T-helper 22 cell (primary cell): ENCODE measurements at regions not wholly inside any gene's neighbourhood (a gene's known extent, or its start where the extent isn't known, plus 50 kb on each side); places are given as distances from the start of the nearest gene placed in this dataset.
"Not testable (repeated sequence)": the region's sequence is repeated elsewhere in the genome, so short reads cannot be mapped to it uniquely, and the experiment has no call there.

Source experiments
- DNase-seq: peaks from one replicate; pipeline ENCODE4 v3.0.0-alpha.2; 2020; ENCODE audit warnings: low read depth

DNA sequence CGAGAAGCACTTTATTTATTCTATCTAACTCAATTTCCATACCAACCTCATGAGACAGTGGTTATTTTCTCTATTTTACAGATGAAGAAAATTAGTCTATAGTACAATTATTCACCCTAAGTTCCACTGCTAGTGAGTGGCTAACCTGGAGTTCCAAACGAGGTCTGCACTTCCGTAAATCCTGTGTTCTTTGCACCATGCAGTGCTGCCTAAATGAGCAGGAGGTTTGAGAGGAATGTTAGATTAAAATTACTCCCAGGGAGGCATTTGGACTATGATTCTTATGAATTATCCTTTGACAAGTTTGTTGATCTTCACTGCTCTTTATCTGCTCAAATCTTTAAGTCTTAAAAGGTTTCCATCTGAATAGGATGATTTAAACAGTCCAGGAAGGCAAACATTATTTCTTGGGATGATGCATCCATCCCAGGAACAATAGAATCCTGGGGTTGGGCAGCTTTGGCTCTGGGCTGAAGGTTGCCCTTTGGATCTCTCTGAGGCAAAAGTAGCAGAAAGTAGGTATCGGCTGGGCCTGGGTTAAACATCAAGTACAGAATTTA lies 400.8 kb downstream of the REEP3 start:
- DNase-seq = no peak

DNA sequence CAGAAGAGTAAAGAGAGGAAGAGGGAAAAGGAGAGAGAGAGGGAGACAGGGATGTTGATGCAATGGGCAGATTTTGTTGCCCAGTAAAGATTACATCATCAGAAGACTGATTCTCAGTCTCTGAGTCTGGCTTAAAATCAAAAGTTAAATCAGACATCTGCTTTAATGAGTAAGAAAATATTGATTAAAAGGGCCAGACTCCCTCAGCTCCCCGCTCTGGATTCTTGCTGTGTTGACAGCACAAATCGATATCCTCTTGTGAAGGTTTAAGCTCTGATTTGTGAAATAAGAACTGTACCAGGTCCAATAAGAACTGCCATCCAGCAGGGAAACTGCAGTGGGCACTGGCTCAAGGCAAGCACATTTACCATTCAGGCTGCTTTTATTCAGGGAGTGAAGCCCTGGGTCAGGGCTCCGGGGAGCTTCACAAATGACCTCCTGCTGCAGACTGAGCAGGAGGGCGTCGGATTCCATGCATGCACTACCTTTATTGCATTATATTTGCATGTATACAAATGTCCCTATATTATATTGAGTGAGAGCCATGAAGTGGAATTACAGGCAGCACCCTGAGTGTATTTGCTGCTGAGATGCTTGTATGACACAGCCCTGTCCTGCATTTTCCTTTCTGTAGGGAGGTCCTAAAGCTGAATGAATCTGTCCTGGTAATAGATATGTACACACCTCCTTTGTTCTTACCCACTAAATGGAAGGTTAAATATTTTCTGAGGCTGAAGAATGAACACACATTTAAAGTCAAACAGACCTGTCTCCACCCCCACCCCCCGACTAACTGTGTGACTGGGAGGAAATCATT lies 401.5 kb downstream of the REEP3 start:
- no peak for DNase-seq

DNA sequence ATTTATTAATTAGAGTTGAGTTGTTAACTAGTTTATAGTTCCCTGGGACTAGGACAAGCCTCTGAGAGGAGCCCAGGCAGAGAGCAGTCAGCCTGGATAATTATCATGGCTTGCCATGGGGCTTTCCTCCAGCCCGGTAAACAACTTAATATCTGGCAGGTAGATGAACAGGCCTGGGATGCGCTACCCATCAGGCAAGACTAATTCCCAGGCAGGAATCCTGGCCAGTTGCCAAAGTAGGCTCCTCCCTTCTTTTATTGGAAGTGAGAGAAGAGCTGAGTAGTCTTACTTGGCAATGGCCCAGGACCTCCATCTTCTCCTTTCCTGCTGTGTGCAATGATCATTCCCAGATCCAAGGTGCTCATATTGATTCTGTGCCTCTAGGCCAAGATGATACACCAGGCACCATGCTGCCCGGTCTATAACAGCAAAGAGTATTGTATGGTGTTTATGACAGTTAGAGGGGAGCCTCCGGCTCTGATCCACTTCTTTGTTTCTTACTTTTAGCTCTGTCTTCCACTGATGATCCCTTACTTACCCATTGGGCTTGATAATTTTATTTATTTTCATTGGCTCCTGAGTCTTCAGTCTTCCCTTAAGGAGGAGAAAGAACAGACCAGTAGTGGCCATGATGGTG lies 408.7 kb downstream of the REEP3 start:
- DNase-seq = no peak

DNA sequence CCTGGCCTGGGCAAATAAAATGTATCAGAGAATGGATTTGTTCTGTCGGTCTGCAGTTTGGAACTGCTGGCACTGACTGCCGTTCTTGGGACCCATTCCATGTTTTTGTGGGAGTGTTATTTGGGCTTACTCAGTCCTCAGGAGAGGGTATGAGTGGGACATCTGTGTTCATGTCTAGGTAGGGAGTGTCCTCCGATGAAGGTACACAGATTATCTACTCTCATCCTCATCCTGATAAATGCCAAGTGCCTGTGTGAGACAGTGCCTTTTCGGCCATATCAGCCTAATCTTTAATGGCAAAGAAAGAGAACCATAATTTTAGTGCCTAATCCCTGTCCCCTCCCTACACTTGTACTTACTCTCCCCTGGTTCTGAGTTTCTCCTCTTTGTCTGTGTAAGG lies 409.4 kb downstream of the REEP3 start:
- DNase-seq = no peak

DNA sequence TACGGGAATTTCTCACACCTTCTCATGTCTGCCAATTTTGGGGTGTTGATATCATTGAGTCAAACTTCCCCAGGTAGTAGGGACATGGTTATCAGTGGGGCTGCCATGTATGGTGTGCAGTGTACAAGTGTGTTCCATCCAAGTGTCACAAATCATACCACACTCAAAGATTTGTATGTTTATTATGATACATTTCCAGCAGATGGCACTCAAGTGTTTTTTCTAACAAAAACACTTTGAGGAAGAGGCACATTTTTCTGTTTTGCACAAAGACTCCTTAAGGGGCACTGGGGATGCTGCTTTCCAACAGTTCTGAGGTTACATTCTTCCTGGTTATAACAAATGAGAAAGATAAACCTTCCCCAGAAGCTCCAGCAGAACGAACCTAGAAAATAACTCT lies 414.5 kb downstream of the REEP3 start:
- DNase-seq = no peak

DNA sequence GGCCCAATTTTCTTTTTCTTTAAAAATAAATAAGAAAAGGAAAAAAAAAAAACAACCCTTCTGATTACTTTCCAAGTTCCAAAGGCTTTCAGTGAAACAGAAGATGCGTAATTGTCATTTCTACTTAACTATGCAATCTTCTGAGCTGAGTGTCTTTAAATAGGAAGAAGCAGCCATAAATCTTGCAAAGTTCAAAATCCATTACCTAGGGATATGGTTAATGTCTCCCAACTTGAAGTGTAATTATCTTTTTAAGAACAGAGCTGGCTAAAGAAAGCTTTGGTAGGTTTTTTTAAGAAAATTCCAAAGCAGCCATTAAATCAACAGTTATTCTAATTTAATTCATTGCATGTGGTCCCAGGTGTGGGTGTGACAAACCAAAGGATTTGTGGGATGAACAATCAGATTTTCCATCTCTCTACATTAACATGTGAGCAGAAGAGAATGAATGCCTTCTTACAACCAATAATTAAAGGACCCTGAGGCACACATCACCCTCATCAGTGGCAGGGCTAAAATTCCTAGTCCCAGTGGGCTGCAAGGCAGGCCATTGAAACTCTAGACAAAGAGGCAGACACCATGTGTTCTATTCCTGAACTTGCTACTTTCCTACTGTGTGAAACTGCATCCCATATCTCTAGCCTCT lies 419.2 kb downstream of the REEP3 start:
- no peak for DNase-seq

DNA sequence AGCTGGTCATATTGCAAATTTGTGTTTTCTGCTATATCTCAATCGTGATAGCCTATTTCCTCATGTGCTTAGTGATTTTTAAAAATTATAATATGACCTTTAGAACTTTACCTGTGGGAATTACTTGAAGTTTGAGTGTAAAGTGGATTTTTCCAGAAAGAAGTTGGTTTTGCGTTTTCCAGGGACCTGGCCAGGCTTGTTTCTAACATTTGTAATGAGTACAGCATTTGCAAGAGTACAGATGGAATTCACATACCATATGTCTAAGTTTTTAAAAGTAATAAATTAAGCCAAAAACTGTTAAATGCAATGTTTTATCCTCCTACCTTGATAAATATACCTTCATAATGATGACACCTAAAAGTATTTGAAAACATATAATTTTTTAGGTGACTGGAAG lies 443.2 kb downstream of the REEP3 start:
- DNase-seq = no peak

DNA sequence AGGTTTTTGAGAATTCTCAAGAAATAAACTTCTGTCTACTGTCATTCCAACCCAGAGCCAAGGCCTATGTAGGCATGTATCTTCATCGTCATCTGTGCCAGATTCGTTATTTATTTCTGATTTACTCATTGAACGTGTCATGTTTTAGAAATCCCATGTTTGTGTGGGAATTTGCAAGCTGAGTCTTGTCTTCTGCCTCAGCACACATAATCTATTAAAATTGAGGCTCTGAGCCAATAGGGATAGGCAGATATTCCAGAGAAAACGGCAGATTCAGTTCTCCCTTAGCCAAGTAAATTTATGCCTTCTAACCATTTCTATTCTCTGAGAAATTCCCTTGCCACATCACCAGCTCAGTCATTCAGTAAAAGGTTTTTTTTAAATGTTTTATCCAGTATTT lies 444.6 kb downstream of the REEP3 start:
- no peak for DNase-seq

DNA sequence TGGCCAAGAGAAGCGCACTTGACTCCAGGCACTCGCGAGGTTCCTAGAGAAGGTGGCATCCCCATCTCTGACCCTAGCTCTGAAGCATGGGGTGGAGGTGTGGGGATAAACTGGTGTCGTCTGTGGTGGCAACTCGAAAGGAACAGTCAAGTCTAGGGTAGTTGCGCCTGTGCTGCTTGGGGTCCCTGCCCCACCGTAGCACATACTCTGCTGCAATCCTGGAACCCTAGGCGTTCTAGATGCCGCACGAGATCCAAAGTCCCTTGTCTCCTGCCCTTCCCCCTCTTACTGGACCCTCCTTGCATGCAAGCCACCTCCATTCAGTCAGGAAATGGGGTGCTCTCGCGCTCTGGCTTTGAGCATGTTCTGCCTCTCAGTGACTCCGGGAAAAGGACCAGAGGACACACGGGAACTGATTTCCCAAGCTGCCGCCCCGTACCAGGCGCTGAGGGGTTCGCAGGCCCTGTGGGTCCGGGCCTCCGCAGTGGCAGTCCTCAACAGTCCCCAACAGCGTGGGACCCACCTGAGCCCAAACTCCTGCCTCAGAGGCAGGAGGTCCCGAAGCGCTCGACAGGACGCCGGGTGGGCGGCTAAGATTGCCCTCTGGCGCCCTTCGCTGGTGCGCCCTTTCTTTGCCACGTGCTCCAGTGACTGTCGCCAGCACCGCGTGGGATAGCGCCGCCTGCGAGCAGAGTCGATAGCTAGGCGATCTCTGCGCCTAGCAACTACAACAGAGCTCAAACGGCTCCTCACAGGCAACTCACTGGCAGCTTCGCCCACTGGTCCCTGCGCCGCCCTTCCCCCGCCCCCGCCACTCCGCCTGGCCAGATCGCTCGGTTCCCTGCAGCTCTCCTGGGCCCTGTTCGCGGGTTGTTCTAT lies 452.0 kb downstream of the REEP3 start:
- DNase-seq = no peak

DNA sequence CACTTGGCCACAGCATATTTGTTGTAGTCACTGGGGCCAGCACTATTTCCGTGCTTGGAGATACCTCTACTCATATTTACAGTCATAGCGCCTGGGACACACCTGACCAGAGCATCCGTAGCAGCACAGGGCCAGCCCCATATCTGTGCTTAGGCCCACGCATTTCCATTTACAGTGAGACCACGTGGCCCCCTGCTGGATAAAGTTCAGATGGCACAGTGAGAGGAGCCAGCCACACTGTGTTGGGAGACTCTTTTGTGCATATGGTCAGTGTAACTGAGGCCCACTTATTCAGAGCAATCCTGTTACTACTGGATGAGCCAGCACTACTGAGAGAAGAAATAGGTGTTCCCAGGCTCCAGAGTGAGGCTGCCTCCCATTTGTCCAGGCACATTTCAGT lies 455.3 kb downstream of the REEP3 start:
- no peak for DNase-seq

DNA sequence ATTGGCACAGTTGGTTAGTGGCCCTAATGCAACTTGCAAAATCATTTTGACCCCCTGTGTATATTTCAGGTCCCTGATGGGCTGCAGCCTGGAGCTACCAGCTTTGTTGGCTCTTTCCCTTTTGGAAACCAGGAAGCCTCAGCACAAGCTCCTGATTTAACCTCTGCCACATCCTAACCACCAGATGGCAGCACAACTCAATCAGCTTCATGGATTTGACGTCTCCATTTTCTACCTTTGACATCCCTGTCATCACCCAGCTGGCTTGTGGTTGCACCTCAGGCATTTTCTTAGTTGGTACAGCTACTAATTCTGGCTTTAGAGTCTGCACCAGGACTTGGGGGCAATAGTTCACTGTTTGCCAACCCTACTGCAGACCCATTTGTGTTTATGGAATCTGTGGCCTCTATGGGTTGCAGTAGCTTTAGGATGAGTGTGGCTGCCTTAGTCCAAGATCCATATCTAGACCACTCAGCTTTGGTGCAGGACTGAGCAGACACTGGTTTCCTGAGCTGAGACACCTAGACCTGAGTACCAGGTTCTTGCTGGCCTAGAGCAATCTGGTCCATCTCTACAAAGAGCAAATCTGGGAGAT lies 456.2 kb downstream of the REEP3 start:
- no peak for DNase-seq

DNA sequence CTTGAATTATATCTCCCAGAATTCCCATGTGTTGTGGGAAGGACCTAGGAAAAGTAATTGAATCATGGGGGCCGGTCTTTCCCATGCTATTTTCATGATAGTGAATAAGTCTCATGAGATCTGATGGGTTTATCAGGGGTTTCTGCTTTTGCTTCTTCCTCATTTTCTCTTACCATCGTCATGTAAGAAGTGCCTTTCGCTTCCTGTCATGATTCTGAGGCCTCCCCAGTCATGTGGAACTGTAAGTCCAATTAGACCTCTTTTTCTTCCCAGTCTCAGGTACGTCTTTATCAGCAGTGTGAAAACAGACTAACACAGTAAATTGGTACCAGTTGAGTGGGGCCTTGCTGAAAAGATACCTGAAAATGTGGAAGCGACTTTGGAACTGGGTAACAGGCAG lies 459.7 kb downstream of the REEP3 start:
- DNase-seq = not testable (repeated sequence)

DNA sequence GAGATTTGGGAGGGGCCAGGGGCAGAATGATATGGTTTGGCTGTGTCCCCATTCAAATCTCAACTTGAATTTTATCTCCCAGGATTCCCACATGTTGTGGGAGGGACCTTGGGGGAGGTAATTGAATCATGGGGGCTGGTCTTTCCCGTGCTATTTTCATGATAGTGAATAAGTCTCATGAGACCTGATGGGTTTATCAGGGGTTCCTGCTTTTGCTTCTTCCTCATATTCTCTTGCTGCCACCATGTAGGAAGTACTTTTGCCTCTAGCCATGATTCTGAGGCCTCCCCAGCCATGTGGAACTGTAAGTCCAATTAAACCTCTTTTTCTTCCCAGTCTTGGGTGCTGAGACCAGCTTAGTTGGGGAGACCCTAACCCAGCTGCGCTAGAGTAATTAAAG lies 462.9 kb downstream of the REEP3 start:
- not testable (repeated sequence) for DNase-seq

DNA sequence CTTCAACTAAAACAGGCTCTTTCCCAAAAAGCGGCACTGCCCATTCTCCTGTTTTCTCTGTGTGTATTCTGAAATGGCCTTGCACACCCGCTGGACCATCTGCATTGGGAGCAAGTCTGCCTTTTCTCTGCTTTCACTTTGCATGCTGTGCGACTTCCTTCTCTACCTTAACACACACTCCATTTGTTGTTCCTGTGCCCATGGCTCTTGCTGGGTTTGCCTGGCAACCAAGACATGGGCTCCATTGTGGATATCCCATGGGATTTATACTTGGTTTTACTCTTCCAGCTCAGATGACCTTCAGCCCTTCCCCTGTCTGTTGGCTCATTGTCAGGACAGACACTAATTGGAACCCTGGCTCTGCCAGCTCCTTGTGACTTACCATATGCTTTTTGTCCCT lies 465.3 kb downstream of the REEP3 start:
- no peak for DNase-seq

DNA sequence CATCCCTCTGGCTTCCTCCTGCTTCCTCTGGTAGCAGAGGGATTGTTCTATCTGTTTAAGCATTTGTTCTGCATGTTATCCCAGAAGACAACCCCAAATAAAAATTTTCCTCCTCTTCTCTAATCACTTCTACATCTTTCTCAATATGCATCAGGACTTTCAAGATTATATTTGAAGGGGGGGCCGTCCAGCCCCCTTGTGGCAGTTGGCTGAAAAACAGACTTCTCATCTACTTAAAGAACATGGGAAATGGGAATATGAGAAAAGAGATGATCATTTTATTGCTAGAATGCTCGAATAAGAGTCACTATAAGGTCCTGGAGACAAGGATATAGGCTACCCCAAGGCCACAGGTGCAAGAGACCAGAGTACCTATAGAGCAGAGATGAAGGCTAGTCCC lies 466.0 kb downstream of the REEP3 start:
- DNase-seq = no peak

DNA sequence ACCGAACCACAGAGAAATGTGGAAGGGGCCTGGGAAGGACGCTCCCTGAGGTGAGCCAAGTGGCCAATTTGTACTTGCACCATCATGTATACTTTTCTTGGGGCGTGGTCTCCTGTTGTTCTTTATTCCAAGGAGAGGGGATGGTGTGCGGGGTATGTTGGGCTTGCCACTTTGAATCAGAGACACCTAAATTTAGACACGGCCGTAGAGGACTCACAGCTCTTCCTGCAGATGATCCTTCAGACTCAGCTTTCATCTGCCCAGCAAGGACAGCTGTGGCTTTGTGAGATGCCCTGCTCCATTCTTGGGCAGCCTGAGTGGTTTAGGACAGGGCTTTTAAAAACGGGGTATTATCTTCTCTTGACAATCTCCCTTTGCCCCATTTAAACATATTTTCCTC lies 473.2 kb downstream of the REEP3 start:
- DNase-seq = no peak

DNA sequence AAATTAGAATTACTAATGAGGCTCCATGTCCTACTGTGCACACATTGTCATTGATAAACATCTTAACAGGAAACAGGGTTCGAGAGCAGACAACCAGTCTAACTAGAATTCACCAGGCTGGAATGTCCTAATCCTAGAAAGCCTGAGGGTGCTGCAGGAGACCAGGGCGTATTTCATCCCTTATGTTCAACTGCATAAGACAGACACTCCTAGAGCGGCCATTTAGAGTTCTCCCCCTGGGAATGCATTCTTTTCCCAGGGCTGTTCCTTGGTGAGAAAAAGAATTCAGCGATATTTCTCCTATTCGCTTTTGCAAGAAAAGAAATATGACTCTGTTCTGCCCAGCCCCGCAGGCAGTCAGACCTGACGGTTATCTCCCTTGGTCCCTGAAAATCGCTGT lies 486.0 kb downstream of the REEP3 start:
- no peak for DNase-seq

DNA sequence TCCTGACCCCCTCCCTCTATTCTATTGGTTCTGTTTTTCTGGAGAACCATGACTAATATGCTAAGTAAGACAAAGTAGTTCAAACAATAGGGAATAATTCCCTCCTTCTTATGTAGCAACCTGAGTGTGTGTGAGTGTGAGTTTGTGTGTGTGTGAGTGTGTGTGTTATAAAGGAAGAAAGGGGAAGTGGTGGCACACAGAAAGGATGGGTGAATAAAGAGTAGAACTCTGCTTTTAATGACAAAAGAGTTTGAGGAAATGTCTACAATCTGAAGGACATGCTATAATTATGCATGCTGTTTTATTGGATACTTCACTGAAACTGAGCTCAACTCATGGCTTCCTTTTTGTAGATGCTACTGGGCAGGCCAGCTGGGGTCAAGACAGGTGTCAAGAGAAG lies 489.5 kb downstream of the REEP3 start:
- no peak for DNase-seq

DNA sequence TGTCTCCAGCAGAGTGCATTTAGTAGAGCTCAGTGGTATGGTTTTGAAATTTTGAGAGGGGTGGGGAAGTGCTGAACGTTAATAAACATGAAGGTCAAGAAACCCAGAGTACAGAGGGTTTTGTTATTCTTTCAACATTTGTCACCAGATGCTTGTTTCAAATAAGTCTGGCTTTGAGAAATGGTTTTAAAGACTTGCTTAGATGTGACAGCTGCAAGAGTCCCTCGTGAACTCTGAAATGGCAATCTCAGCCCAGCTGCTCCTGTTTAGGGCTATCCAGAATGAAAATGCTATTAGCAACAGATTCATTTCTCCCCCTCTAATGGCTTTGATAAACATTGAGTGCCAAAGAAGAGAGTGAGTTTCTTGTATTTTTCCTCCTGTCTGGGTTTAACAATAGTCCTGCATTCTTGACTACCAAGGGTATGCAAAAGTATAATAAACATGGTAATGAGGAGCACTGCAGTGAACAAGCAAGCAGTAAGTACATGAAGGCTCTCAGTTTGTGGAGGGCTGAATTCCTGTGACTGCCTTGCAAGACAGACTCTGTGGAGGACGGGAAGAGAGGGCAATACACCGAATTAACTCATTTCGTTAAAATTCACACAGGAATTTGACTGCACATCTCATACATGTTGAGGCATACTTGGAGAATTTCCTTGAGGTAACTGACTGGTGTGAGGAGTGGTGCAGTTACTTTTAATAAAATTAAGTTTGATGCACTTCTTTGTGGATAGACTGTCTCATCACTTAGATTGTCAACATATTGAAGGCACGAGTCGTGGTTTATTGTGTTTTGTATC lies 490.9 kb downstream of the REEP3 start:
- no peak for DNase-seq

DNA sequence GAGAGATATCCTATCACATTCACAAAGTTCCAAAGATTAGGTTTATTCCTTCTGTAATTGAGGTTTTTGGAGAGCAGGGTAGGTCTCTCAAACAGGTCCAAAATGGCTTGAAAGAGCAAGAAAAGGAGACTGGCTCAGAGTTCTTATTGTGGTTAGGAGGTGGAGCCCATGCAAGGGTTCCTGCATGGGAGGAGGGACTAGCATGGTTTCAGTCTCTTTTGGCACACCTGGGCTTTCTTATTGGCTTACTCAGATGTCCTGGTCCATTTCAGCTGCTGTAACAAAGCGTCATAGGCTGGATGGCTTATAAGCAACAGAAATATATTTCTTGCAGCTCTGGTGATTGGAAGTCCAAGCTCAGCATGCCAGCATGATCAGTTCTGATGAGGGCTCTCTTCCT lies 493.1 kb downstream of the REEP3 start:
- no peak for DNase-seq

DNA sequence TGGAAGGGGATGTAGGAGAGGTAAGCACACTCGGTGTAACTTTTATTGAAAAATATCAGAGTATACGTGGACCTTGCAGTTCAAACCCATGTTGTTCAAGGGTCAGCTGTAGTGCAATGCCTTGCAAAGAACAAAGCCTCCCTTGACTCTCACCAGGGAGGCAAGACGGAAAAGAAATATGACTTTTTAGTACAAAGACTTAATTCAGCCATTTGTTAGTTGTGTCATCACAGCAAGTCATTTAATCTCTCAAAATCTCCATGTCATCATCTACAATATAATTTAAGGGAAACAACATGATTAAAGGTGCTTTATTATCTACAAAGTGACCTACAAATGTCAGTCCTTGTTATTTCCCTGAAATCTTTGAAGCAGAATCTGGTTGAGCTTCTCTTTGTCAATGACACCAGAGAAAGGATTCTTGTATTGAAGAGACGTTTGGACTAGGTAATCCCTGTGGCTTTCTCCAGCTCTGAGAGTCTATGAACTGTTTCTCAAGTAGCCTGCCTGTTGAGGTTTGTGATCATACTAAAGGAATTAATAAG lies 502.8 kb downstream of the REEP3 start:
- no peak for DNase-seq
